Thyroid gland (tissue), 4 donors: ENCODE measurements at regions not wholly inside any gene's neighbourhood (a gene's known extent, or its start where the extent isn't known, plus 50 kb on each side); places are given as distances from the start of the nearest gene placed in this dataset.

ENCODE experiments used
- DNase-seq, 2 donors: peaks; one replicate each; pipeline ENCODE4 v3.0.0-alpha.2; 2019
- H3K27ac ChIP-seq, 3 donors: fragments of 200-600 bp; sonication (generic); 1 replicate in 2 of 3; 2 replicates in 1 of 3; pipeline ENCODE4 v1.5.1; 2016 to 2019; ENCODE audit warnings: mild to moderate bottlenecking in 1 of 3, moderate library complexity in 1 of 3
- H3K27me3 ChIP-seq: fragments of 200-600 bp; sonication (generic); one replicate; pipeline ENCODE4 v1.5.1; 2019
- H3K36me3 ChIP-seq, 2 donors: fragments of 200-600 bp; sonication (generic); one replicate each; pipeline ENCODE4 v1.5.1; 2016 to 2019
- H3K4me1 ChIP-seq, 2 donors: fragments of 200-600 bp; sonication (generic); one replicate each; pipeline ENCODE4 v1.5.1; 2017 to 2019
- H3K4me3 ChIP-seq, 3 donors: fragments of 200-600 bp; sonication (generic); replicated peaks in 1 of 3; 1 replicate in 2 of 3; 2 replicates in 1 of 3; pipeline ENCODE4 v1.5.1; 2016; ENCODE audit warnings: mild to moderate bottlenecking in 1 of 3
- H3K9me3 ChIP-seq: fragments of 200-600 bp; sonication (generic); one replicate; pipeline ENCODE4 v1.5.1; 2017
- CTCF ChIP-seq, 6 experiments: fragments of 200-600 bp in 3 of 6; fragments of 450-650 bp in 3 of 6; sonication (generic) in 3 of 6; IDR thresholded peaks; one replicate each; pipeline ENCODE4 v1.5.1; 2016 to 2019; ENCODE audit warnings: antibody characterized with exemption in 6 of 6, mild to moderate bottlenecking in 2 of 6, inconsistent platforms in 1 of 6, moderate library complexity in 1 of 6
- POLR2A ChIP-seq, 2 donors: fragments of 450-650 bp; IDR thresholded peaks; one replicate each; pipeline ENCODE4 v1.6.1; 2017; ENCODE audit warnings: antibody characterized with exemption in 2 of 2, mild to moderate bottlenecking in 2 of 2, moderate library complexity in 1 of 2
- WGBS, 2 donors: methylation state at CpG; one replicate each; pipeline ENCODE4 v1.1.5; 2017; 5-methylcytosine and 5-hydroxymethylcytosine counted together
- intact Hi-C: fragments of 100-400 bp; cut with DNase I; formaldehyde crosslinking; loops from one replicate; pipeline ENCODE4 v1.15.1; 2023

DNA sequence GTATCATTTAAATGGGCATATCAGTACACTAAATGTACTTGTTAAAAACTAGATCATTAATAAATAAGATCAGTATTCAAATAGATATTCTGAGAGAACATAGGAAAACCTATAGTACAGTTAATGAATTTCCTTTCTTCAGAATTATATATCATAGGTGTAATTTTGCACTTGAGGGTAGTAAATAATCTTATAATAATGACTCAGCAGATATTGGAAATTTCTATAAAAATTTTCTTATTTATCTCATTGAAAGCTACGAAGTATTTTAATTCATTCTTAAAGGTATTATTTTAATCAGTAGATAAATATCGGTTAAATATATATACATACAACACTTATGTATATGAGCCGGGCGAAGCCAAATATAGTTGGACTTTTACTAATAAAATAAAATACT lies 300.9 kb upstream of the SOX2 start:
- H3K9me3 ChIP-seq, result no peaks in the 10 kb centered on the region
- H3K36me3 ChIP-seq, result no peaks in the 10 kb centered on the region
- intact Hi-C loops, result no loop called here
- DNase-seq, result no peak
- no peak for TF ChIP-seq POLR2A (IDR thresholded peaks at IDR 0.05)
- TF ChIP-seq CTCF (IDR thresholded peaks at IDR 0.05), result no peak
- no peak overlapping the region for H3K27ac ChIP-seq
- no peaks in the 10 kb centered on the region for H3K4me1 ChIP-seq
- H3K27me3 ChIP-seq, result no peaks in the 10 kb centered on the region
- 97% methylated on average over 4 of the region's 4 CpGs for WGBS, 2 donors
- H3K4me3 ChIP-seq, result no peak overlapping the region

- Histone ChIP-seq H3K9me3 (no peaks in the 10 kb centered on the region), H3K4me1 (no peaks in the 10 kb centered on the region), H3K27me3 (no peaks in the 10 kb centered on the region), H3K27ac (no peak overlapping the region), H3K4me3 (no peak overlapping the region), H3K36me3 (no peaks in the 10 kb centered on the region)
- DNase-seq, result no peak
- WGBS, 2 donors, result 64 to 65% methylated on average over 8 of the region's 8 CpGs
- TF ChIP-seq POLR2A (IDR thresholded peaks at IDR 0.05) (no peak), CTCF (IDR thresholded peaks at IDR 0.05) (no peak)
- intact Hi-C loops, result no loop called here
These were observed 307.7 kb upstream of the SOX2 start for GRCh38 chr3:181403876-181404660.

DNA sequence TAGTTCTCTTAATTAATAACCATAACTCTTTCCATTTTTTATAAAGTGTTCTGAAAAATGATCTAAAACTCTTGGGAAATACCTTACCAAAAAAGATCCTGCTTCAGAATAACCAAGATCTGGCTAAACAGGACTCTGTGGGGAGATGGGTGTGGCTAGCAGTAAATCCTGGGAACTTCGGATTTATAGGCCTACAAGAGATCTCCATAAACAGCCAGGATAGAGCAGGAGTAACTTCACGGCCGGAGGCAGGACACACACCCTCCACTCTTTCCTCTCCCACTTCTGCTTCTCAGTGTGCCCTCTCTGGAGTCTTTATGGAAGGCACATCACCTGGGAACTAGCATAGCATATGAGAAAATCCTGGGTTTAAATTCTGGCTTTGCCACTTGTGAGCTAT lies 309.4 kb upstream of the SOX2 start:
- no peak for DNase-seq
- TF ChIP-seq CTCF (IDR thresholded peaks at IDR 0.05), result no peak
- no peak for TF ChIP-seq POLR2A (IDR thresholded peaks at IDR 0.05)
- H3K9me3 ChIP-seq, result no peaks in the 10 kb centered on the region
- no peaks in the 10 kb centered on the region for H3K36me3 ChIP-seq
- H3K4me1 ChIP-seq, result no peaks in the 10 kb centered on the region
- intact Hi-C loops, result no loop called here
- no peak overlapping the region for H3K4me3 ChIP-seq
- H3K27ac ChIP-seq, result no peak overlapping the region
- no peaks in the 10 kb centered on the region for H3K27me3 ChIP-seq
- WGBS, 2 donors, result 63 to 89% methylated on average over 3 of the region's 3 CpGs

DNA sequence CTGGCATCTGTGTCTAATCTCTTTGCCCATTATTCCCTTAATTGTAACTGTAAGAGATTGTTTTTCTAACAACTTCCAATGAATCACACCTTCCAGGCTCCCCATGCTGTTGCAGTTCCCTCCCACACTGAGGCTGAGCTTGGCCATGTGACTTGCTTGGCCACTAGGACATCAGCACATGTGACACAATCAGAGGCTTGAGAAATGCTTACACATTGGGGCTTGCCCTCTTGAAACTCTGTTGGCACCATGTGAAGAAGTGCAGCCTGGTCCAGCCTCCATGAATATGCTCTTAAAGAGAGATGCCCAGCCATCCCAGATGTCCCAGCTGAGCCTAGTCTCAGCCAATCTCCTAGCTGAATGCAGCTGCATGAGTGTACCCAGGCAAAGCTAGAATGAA lies 326.8 kb upstream of the SOX2 start:
- intact Hi-C loops, result loop anchor here (10.0 kb wide), 1 partner anchor 310 kb away; no protein-coding TSS in a partner anchor
- DNase-seq, result no peak
- TF ChIP-seq CTCF (IDR thresholded peaks at IDR 0.05) (no peak), POLR2A (IDR thresholded peaks at IDR 0.05) (no peak)
- Histone ChIP-seq H3K27me3 (no peaks in the 10 kb centered on the region), H3K4me3 (no peak overlapping the region), H3K9me3 (no peaks in the 10 kb centered on the region), H3K36me3 (no peaks in the 10 kb centered on the region), H3K27ac (no peak overlapping the region), H3K4me1 (peaks cover 17 to 21% of the 10 kb centered on the region in 2 donors)

GRCh38 chr3:181383760-181384159 lies 328.0 kb upstream of the SOX2 start:
- Histone ChIP-seq H3K4me3 (no peak overlapping the region), H3K27me3 (no peaks in the 10 kb centered on the region), H3K9me3 (no peaks in the 10 kb centered on the region), H3K27ac (no peak overlapping the region), H3K36me3 (no peaks in the 10 kb centered on the region), H3K4me1 (peaks cover 17 to 21% of the 10 kb centered on the region in 2 donors)
- DNase-seq, result no peak
- TF ChIP-seq CTCF (IDR thresholded peaks at IDR 0.05) (no peak), POLR2A (IDR thresholded peaks at IDR 0.05) (no peak)
- intact Hi-C loops, result loop anchor here (10.0 kb wide), 1 partner anchor 311 kb away; no protein-coding TSS in a partner anchor
